Memory B cell (primary cell): ENCODE measurements at regions not wholly inside any gene's neighbourhood (a gene's known extent, or its start where the extent isn't known, plus 50 kb on each side); places are given as distances from the start of the nearest gene placed in this dataset.
A peak's percentile ranks its signal among the peaks of the same experiment; 100 is the strongest.

Experiments
- ATAC-seq: fragments of 150-1000 bp; cut with Tn5 transposase; 2 replicates; pipeline ENCODE4 v1.10.0; 2021; ENCODE audit warnings: low read depth, mild to moderate bottlenecking, moderate library complexity
- DNase-seq, 2 donors: peaks; one replicate each; pipeline ENCODE4 v3.0.0; 2022; ENCODE audit warnings: low spot score in 2 of 2
- H3K27ac Mint-ChIP-seq: one replicate; pipeline ENCODE4 v1.8.0; 2022; ENCODE audit warnings: mild to moderate bottlenecking, moderate library complexity, mixed read lengths
- H3K27me3 Mint-ChIP-seq: one replicate; pipeline ENCODE4 v1.8.0; 2022; ENCODE audit warnings: mixed read lengths
- H3K36me3 Mint-ChIP-seq: one replicate; pipeline ENCODE4 v1.8.0; 2022; ENCODE audit warnings: mild to moderate bottlenecking, mixed read lengths
- H3K4me1 Mint-ChIP-seq: one replicate; pipeline ENCODE4 v1.8.0; 2022; ENCODE audit warnings: mixed read lengths
- H3K4me3 Mint-ChIP-seq: one replicate; pipeline ENCODE4 v1.8.0; 2022; ENCODE audit warnings: mild to moderate bottlenecking, moderate library complexity, mixed read lengths
- H3K9me3 Mint-ChIP-seq: one replicate; pipeline ENCODE4 v1.8.0; 2022; ENCODE audit warnings: mixed read lengths

- H3K36me3 Mint-ChIP-seq, result no peaks in the 10 kb centered on the region
- DNase-seq (no peak), ATAC-seq (no peak)
- no peak overlapping the region for H3K27ac Mint-ChIP-seq
- no peaks in the 10 kb centered on the region for H3K4me1 Mint-ChIP-seq
- H3K9me3 Mint-ChIP-seq, result no peaks in the 10 kb centered on the region
- peaks cover 8% of the 10 kb centered on the region for H3K27me3 Mint-ChIP-seq
- H3K4me3 Mint-ChIP-seq, result no peak overlapping the region
Measured at GRCh38 chr5:169435506-169436229, 134.7 kb upstream of the SLIT3 start.

GRCh38 chr5:169433221-169433651 is 132.3 kb upstream of the SLIT3 start:
- no peak overlapping the region for H3K4me3 Mint-ChIP-seq
- ATAC-seq (no peak), DNase-seq (no peak)
- peaks cover 2% of the 10 kb centered on the region for H3K9me3 Mint-ChIP-seq
- no peaks in the 10 kb centered on the region for H3K4me1 Mint-ChIP-seq
- H3K27me3 Mint-ChIP-seq, result peaks cover 6% of the 10 kb centered on the region
- H3K36me3 Mint-ChIP-seq, result no peaks in the 10 kb centered on the region
- no peak overlapping the region for H3K27ac Mint-ChIP-seq

GRCh38 chr5:169431386-169431785 is 130.4 kb upstream of the SLIT3 start:
- H3K4me1 Mint-ChIP-seq, result no peaks in the 10 kb centered on the region
- peaks cover 2% of the 10 kb centered on the region for H3K27me3 Mint-ChIP-seq
- H3K9me3 Mint-ChIP-seq, result peaks cover 2% of the 10 kb centered on the region
- H3K27ac Mint-ChIP-seq, result no peak overlapping the region
- no peak overlapping the region for H3K4me3 Mint-ChIP-seq
- no peak for DNase-seq
- no peak for ATAC-seq
- no peaks in the 10 kb centered on the region for H3K36me3 Mint-ChIP-seq

GRCh38 chr5:169430671-169431070 is 129.7 kb upstream of the SLIT3 start:
- ATAC-seq, result no peak
- Mint-ChIP-seq H3K4me3 (no peak overlapping the region), H3K27ac (no peak overlapping the region), H3K4me1 (no peaks in the 10 kb centered on the region), H3K36me3 (no peaks in the 10 kb centered on the region), H3K9me3 (peaks cover 2% of the 10 kb centered on the region), H3K27me3 (peaks cover 4% of the 10 kb centered on the region)
- DNase-seq, result no peak

GRCh38 chr5:169429044-169429443 is 128.1 kb upstream of the SLIT3 start:
- no peak overlapping the region for H3K4me3 Mint-ChIP-seq
- H3K36me3 Mint-ChIP-seq, result no peaks in the 10 kb centered on the region
- H3K9me3 Mint-ChIP-seq, result peaks cover 2% of the 10 kb centered on the region
- peaks cover 4% of the 10 kb centered on the region for H3K27me3 Mint-ChIP-seq
- DNase-seq, result no peak
- H3K27ac Mint-ChIP-seq, result no peak overlapping the region
- no peaks in the 10 kb centered on the region for H3K4me1 Mint-ChIP-seq
- ATAC-seq, result no peak

- Mint-ChIP-seq H3K4me1 (no peaks in the 10 kb centered on the region), H3K36me3 (no peaks in the 10 kb centered on the region), H3K27ac (no peak overlapping the region), H3K4me3 (no peak overlapping the region), H3K9me3 (peaks cover 2% of the 10 kb centered on the region), H3K27me3 (peaks cover 4% of the 10 kb centered on the region)
- DNase-seq (no peak), ATAC-seq (no peak)
Measured at GRCh38 chr5:169426784-169427183, 125.8 kb upstream of the SLIT3 start.

- H3K36me3 Mint-ChIP-seq, result no peaks in the 10 kb centered on the region
- H3K27ac Mint-ChIP-seq, result no peak overlapping the region
- ATAC-seq (no peak), DNase-seq (no peak)
- H3K9me3 Mint-ChIP-seq, result peaks cover 2% of the 10 kb centered on the region
- no peak overlapping the region for H3K4me3 Mint-ChIP-seq
- H3K4me1 Mint-ChIP-seq, result no peaks in the 10 kb centered on the region
- H3K27me3 Mint-ChIP-seq, result peaks cover 6% of the 10 kb centered on the region
Measured at GRCh38 chr5:169424670-169425378, 123.9 kb upstream of the SLIT3 start.

GRCh38 chr5:169424279-169424655 is 123.3 kb upstream of the SLIT3 start:
- H3K27me3 Mint-ChIP-seq, result peaks cover 8% of the 10 kb centered on the region
- DNase-seq (no peak), ATAC-seq (no peak)
- no peak overlapping the region for H3K4me3 Mint-ChIP-seq
- no peaks in the 10 kb centered on the region for H3K4me1 Mint-ChIP-seq
- peaks cover 2% of the 10 kb centered on the region for H3K9me3 Mint-ChIP-seq
- H3K27ac Mint-ChIP-seq, result no peak overlapping the region
- H3K36me3 Mint-ChIP-seq, result no peaks in the 10 kb centered on the region

- no peak overlapping the region for H3K4me3 Mint-ChIP-seq
- peaks cover 8% of the 10 kb centered on the region for H3K27me3 Mint-ChIP-seq
Measured at GRCh38 chr5:169423580-169424278, 122.8 kb upstream of the SLIT3 start.

GRCh38 chr5:169422087-169422486 is 121.1 kb upstream of the SLIT3 start:
- ATAC-seq (no peak), DNase-seq (no peak)
- no peak overlapping the region for H3K4me3 Mint-ChIP-seq
- H3K27me3 Mint-ChIP-seq, result peaks cover 8% of the 10 kb centered on the region
- no peaks in the 10 kb centered on the region for H3K9me3 Mint-ChIP-seq
- no peaks in the 10 kb centered on the region for H3K36me3 Mint-ChIP-seq
- no peak overlapping the region for H3K27ac Mint-ChIP-seq
- H3K4me1 Mint-ChIP-seq, result no peaks in the 10 kb centered on the region

More at GRCh38 chr5:169423580-169424278, 122.8 kb upstream of the SLIT3 start:
- ATAC-seq (no peak), DNase-seq (no peak)
- no peaks in the 10 kb centered on the region for H3K36me3 Mint-ChIP-seq
- no peaks in the 10 kb centered on the region for H3K4me1 Mint-ChIP-seq
- H3K9me3 Mint-ChIP-seq, result no peaks in the 10 kb centered on the region
- no peak overlapping the region for H3K27ac Mint-ChIP-seq

GRCh38 chr5:169421677-169422076 is 120.7 kb upstream of the SLIT3 start:
- Mint-ChIP-seq H3K4me1 (peaks cover 2% of the 10 kb centered on the region), H3K27me3 (peaks cover 8% of the 10 kb centered on the region), H3K27ac (no peak overlapping the region), H3K4me3 (no peak overlapping the region), H3K36me3 (no peaks in the 10 kb centered on the region), H3K9me3 (no peaks in the 10 kb centered on the region)
- DNase-seq (no peak), ATAC-seq (no peak)

- ATAC-seq, result no peak
- peaks cover 6% of the 10 kb centered on the region for H3K4me1 Mint-ChIP-seq
- no peaks in the 10 kb centered on the region for H3K36me3 Mint-ChIP-seq
- peaks cover 8% of the 10 kb centered on the region for H3K27me3 Mint-ChIP-seq
- no peak overlapping the region for H3K27ac Mint-ChIP-seq
- no peak for DNase-seq
- no peak overlapping the region for H3K4me3 Mint-ChIP-seq
- H3K9me3 Mint-ChIP-seq, result no peaks in the 10 kb centered on the region
Measured at GRCh38 chr5:169417676-169418075, 116.7 kb upstream of the SLIT3 start.

GRCh38 chr5:169416583-169417196 is 115.8 kb upstream of the SLIT3 start:
- peak; percentile 81 for ATAC-seq
- H3K27ac Mint-ChIP-seq, result no peak overlapping the region
- H3K4me1 Mint-ChIP-seq, result peaks cover 6% of the 10 kb centered on the region
- H3K9me3 Mint-ChIP-seq, result no peaks in the 10 kb centered on the region
- no peaks in the 10 kb centered on the region for H3K36me3 Mint-ChIP-seq
- peaks cover 8% of the 10 kb centered on the region for H3K27me3 Mint-ChIP-seq
- peak overlapping the region; percentile 4 for H3K4me3 Mint-ChIP-seq
- peak; percentile 3 to 10 for DNase-seq

GRCh38 chr5:169415948-169416347 is 115.0 kb upstream of the SLIT3 start:
- Mint-ChIP-seq H3K9me3 (no peaks in the 10 kb centered on the region), H3K36me3 (no peaks in the 10 kb centered on the region), H3K4me1 (peaks cover 6% of the 10 kb centered on the region), H3K4me3 (no peak overlapping the region), H3K27ac (no peak overlapping the region), H3K27me3 (peaks cover 8% of the 10 kb centered on the region)
- no peak for ATAC-seq
- DNase-seq, result no peak
